ENCODE measurements at regions not wholly inside any gene's neighbourhood (a gene's known extent, or its start where the extent isn't known, plus 50 kb on each side); places are given as distances from the start of the nearest gene placed in this dataset.

GRCh38 chr11:115672999-115673411, 168.8 kb upstream of the CADM1 start:
- Histone ChIP-seq H3K27ac (no peak overlapping the region), H3K9me3 (no peaks in the 10 kb centered on the region), H3K4me1 (peaks cover 0 to 11% of the 10 kb centered on the region in 2 donors), H3K4me3 (no peak overlapping the region), H3K36me3 (no peaks in the 10 kb centered on the region), H3K27me3 (peaks cover 0 to 18% of the 10 kb centered on the region in 2 donors)
- DNase-seq (peak in 2 of 4 donors; percentile 67 to 81), ATAC-seq (peak; percentile 85)
- intact Hi-C loops (cut with DNase I): no loop called here
- TF ChIP-seq CTCF (IDR thresholded peaks at IDR 0.05): no peak

- DNase-seq (no peak), ATAC-seq (no peak)
- H3K27me3 ChIP-seq: peaks cover 0 to 18% of the 10 kb centered on the region in 2 donors
- H3K27ac ChIP-seq: no peak overlapping the region
- intact Hi-C loops (cut with DNase I): no loop called here
- H3K9me3 ChIP-seq: no peaks in the 10 kb centered on the region
- no peak for TF ChIP-seq CTCF (IDR thresholded peaks at IDR 0.05)
- H3K36me3 ChIP-seq: no peaks in the 10 kb centered on the region
- no peak overlapping the region for H3K4me3 ChIP-seq
- peaks cover 0 to 11% of the 10 kb centered on the region in 2 donors for H3K4me1 ChIP-seq
These were observed 168.2 kb upstream of the CADM1 start for GRCh38 chr11:115672412-115672811.

- DNase-seq: no peak
- H3K27me3 ChIP-seq: peaks cover 0 to 18% of the 10 kb centered on the region in 2 donors
- H3K27ac ChIP-seq: no peak overlapping the region
- no peaks in the 10 kb centered on the region for H3K36me3 ChIP-seq
- intact Hi-C loops (cut with DNase I): no loop called here
- no peak for ATAC-seq
- H3K4me3 ChIP-seq: no peak overlapping the region
- H3K4me1 ChIP-seq: peaks cover 0 to 11% of the 10 kb centered on the region in 2 donors
- no peaks in the 10 kb centered on the region for H3K9me3 ChIP-seq
- no peak for TF ChIP-seq CTCF (IDR thresholded peaks at IDR 0.05)
These were observed 166.5 kb upstream of the CADM1 start for GRCh38 chr11:115670538-115671205.

GRCh38 chr11:115665958-115666357, 161.7 kb upstream of the CADM1 start:
- no peaks in the 10 kb centered on the region for H3K36me3 ChIP-seq
- no peaks in the 10 kb centered on the region for H3K9me3 ChIP-seq
- DNase-seq: no peak
- peaks cover 2 to 33% of the 10 kb centered on the region in 2 donors for H3K27me3 ChIP-seq
- H3K4me3 ChIP-seq: no peak overlapping the region
- no peaks in the 10 kb centered on the region for H3K4me1 ChIP-seq
- ATAC-seq: no peak
- no peak for TF ChIP-seq CTCF (IDR thresholded peaks at IDR 0.05)
- intact Hi-C loops (cut with DNase I): no loop called here
- no peak overlapping the region for H3K27ac ChIP-seq

GRCh38 chr11:115665175-115665821, 161.1 kb upstream of the CADM1 start:
- no peak for DNase-seq
- no peak overlapping the region for H3K4me3 ChIP-seq
- no peaks in the 10 kb centered on the region for H3K4me1 ChIP-seq
- ATAC-seq: no peak
- H3K27ac ChIP-seq: no peak overlapping the region
- no peaks in the 10 kb centered on the region for H3K9me3 ChIP-seq
- intact Hi-C loops (cut with DNase I): no loop called here
- no peak for TF ChIP-seq CTCF (IDR thresholded peaks at IDR 0.05)
- H3K36me3 ChIP-seq: no peaks in the 10 kb centered on the region
- H3K27me3 ChIP-seq: peaks cover 9 to 35% of the 10 kb centered on the region in 2 donors
